ENCODE measurements at regions not wholly inside any gene's neighbourhood (a gene's known extent, or its start where the extent isn't known, plus 50 kb on each side); places are given as distances from the start of the nearest gene placed in this dataset.

DNA sequence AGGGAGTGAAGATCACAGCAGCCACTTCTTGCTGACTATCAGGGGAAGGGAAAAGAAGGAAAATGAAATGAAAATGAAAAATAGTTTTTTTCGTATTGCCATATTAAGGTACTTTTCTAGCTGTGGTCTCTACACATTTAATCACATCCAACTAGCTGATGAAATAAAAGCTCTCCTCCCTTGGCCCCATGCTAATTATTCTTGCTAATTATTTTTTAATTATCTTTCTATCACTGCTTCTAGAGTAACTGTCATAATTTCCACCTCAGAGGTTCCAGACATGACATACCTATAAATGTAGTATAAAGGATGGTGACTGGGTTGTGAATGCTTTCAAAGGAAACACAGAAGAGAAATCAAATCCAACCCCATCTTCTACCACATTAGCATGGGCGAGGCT, 334.1 kb upstream of the MAN1A1 start:
- no peaks in the 10 kb centered on the region for H3K27me3 ChIP-seq (ENCODE audit: control insufficient read depth, insufficient read depth, low read length)
- TF ChIP-seq, protein P1, sequence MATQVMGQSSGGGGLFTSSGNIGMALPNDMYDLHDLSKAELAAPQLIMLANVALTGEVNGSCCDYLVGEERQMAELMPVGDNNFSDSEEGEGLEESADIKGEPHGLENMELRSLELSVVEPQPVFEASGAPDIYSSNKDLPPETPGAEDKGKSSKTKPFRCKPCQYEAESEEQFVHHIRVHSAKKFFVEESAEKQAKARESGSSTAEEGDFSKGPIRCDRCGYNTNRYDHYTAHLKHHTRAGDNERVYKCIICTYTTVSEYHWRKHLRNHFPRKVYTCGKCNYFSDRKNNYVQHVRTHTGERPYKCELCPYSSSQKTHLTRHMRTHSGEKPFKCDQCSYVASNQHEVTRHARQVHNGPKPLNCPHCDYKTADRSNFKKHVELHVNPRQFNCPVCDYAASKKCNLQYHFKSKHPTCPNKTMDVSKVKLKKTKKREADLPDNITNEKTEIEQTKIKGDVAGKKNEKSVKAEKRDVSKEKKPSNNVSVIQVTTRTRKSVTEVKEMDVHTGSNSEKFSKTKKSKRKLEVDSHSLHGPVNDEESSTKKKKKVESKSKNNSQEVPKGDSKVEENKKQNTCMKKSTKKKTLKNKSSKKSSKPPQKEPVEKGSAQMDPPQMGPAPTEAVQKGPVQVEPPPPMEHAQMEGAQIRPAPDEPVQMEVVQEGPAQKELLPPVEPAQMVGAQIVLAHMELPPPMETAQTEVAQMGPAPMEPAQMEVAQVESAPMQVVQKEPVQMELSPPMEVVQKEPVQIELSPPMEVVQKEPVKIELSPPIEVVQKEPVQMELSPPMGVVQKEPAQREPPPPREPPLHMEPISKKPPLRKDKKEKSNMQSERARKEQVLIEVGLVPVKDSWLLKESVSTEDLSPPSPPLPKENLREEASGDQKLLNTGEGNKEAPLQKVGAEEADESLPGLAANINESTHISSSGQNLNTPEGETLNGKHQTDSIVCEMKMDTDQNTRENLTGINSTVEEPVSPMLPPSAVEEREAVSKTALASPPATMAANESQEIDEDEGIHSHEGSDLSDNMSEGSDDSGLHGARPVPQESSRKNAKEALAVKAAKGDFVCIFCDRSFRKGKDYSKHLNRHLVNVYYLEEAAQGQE (IDR thresholded peaks at IDR 0.05; ENCODE audit: insufficient read depth in 1 of 2, low read depth in 2 of 2, low read length in 1 of 2) = no peak
- TF ChIP-seq POLR2AphosphoS5 (IDR thresholded peaks at IDR 0.05; ENCODE audit: low read depth, low read length) (no peak), SIN3A (IDR thresholded peaks at IDR 0.05; ENCODE audit: borderline replicate concordance, insufficient read depth, low read depth, low read length) (no peak), TCF7L2 (IDR thresholded peaks at IDR 0.05; ENCODE audit: low read depth, low read length) (no peak)
- TF ChIP-seq, protein P2, sequence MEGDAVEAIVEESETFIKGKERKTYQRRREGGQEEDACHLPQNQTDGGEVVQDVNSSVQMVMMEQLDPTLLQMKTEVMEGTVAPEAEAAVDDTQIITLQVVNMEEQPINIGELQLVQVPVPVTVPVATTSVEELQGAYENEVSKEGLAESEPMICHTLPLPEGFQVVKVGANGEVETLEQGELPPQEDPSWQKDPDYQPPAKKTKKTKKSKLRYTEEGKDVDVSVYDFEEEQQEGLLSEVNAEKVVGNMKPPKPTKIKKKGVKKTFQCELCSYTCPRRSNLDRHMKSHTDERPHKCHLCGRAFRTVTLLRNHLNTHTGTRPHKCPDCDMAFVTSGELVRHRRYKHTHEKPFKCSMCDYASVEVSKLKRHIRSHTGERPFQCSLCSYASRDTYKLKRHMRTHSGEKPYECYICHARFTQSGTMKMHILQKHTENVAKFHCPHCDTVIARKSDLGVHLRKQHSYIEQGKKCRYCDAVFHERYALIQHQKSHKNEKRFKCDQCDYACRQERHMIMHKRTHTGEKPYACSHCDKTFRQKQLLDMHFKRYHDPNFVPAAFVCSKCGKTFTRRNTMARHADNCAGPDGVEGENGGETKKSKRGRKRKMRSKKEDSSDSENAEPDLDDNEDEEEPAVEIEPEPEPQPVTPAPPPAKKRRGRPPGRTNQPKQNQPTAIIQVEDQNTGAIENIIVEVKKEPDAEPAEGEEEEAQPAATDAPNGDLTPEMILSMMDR (IDR thresholded peaks at IDR 0.05) = no peak
- in situ Hi-C loops (cut with HindIII; ENCODE audit: low pct_unique_long_range_greater_than_20kb, low sequenced_read_pairs) = no loop called here
- no peaks in the 10 kb centered on the region for H3K4me1 ChIP-seq (ENCODE audit: control insufficient read depth, insufficient read depth, low read length)
- ChIA-PET POLR2A (no interaction called here), CTCF (interaction anchor here (0.6 kb wide), 1 partner anchor 45 kb away, joined by 3 read pairs; no protein-coding TSS in a partner anchor)
- no peaks in the 10 kb centered on the region for H3K36me3 ChIP-seq (ENCODE audit: control insufficient read depth, insufficient read depth, low read length)
- H3K4me3 ChIP-seq (ENCODE audit: low read depth in 2 of 2, low read length in 2 of 2) = no peak overlapping the region
- no peaks in the 10 kb centered on the region for H3K9me3 ChIP-seq (ENCODE audit: control insufficient read depth, insufficient read depth, low read depth, low read length)
- intact Hi-C loops (cut with micrococcal nuclease; ENCODE audit: unreplicated experiment) = no loop called here
- ATAC-seq (no peak), DNase-seq (ENCODE audit: low read depth, low spot score) (no peak)
- BruUV-seq (replicated peaks) = no TSS peak
- no peak overlapping the region for H3K27ac ChIP-seq (ENCODE audit: low read length)

DNA sequence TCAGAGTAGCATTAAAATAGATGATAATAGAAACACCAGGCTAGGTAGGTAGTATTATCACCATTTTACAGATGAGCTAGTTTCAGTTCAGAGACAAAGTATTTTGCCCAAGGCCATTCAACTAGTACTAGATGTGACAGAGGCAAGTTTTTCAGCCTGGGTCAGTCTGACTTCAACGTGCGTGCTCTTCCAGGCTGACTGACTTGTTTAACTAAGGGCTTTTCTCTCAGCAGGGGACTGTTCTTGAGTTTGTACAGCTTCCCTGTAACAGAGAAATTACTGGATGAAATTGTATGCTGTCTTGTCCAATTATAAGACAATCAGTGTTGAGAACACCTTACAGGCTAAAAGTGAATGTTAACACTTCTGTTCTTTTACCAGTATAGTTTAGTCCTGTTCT, 333.5 kb upstream of the MAN1A1 start:
- H3K9me3 ChIP-seq (ENCODE audit: control insufficient read depth, insufficient read depth, low read depth, low read length) = no peaks in the 10 kb centered on the region
- POLR2A ChIA-PET = no interaction called here
- DNase-seq (ENCODE audit: low read depth, low spot score) (no peak), ATAC-seq (no peak)
- CTCF ChIA-PET = interaction anchor here (0.6 kb wide), 1 partner anchor 46 kb away, joined by 3 read pairs; no protein-coding TSS in a partner anchor
- TF ChIP-seq POLR2AphosphoS5 (IDR thresholded peaks at IDR 0.05; ENCODE audit: low read depth, low read length) (no peak), SIN3A (IDR thresholded peaks at IDR 0.05; ENCODE audit: borderline replicate concordance, insufficient read depth, low read depth, low read length) (no peak)
- TF ChIP-seq, protein P2 (IDR thresholded peaks at IDR 0.05) = no peak
- TF ChIP-seq, protein P1 (IDR thresholded peaks at IDR 0.05; ENCODE audit: insufficient read depth in 1 of 2, low read depth in 2 of 2, low read length in 1 of 2) = no peak
- no peak overlapping the region for H3K27ac ChIP-seq (ENCODE audit: low read length)
- H3K4me1 ChIP-seq (ENCODE audit: control insufficient read depth, insufficient read depth, low read length) = no peaks in the 10 kb centered on the region
- H3K4me3 ChIP-seq (ENCODE audit: low read depth in 2 of 2, low read length in 2 of 2) = no peak overlapping the region
- H3K36me3 ChIP-seq (ENCODE audit: control insufficient read depth, insufficient read depth, low read length) = no peaks in the 10 kb centered on the region
- intact Hi-C loops (cut with micrococcal nuclease; ENCODE audit: unreplicated experiment) = no loop called here
- no peaks in the 10 kb centered on the region for H3K27me3 ChIP-seq (ENCODE audit: control insufficient read depth, insufficient read depth, low read length)
- in situ Hi-C loops (cut with HindIII; ENCODE audit: low pct_unique_long_range_greater_than_20kb, low sequenced_read_pairs) = no loop called here
- no TSS peak for BruUV-seq (replicated peaks)
